T-helper 2 cell treated with Interferon-gamma antibody and Interleukin-4, amounts not matched to agents 5 μg/mL and 100 μg/mL, for 36 hours (primary cell): ENCODE measurements at regions not wholly inside any gene's neighbourhood (a gene's known extent, or its start where the extent isn't known, plus 50 kb on each side); places are given as distances from the start of the nearest gene placed in this dataset.

Experiments
- DNase-seq: peaks from one replicate; pipeline ENCODE4 v3.0.0; 2021; ENCODE audit warnings: low spot score
- H3K27ac Mint-ChIP-seq: one replicate; pipeline ENCODE4 v1.8.0; 2021; ENCODE audit warnings: mild to moderate bottlenecking, mixed read lengths
- H3K27me3 Mint-ChIP-seq: one replicate; pipeline ENCODE4 v1.8.0; 2021; ENCODE audit warnings: low read depth, mixed read lengths
- H3K36me3 Mint-ChIP-seq: one replicate; pipeline ENCODE4 v1.8.0; 2021; ENCODE audit warnings: low read depth, mixed read lengths
- H3K4me1 Mint-ChIP-seq: one replicate; pipeline ENCODE4 v1.8.0; 2021; ENCODE audit warnings: low read depth, mixed read lengths
- H3K4me3 Mint-ChIP-seq: one replicate; pipeline ENCODE4 v1.8.0; 2022; ENCODE audit warnings: mild to moderate bottlenecking, moderate library complexity, mixed read lengths
- H3K9me3 Mint-ChIP-seq: one replicate; pipeline ENCODE4 v1.8.0; 2021; ENCODE audit warnings: mixed read lengths

- no peak for DNase-seq
- H3K27me3 Mint-ChIP-seq, result peaks cover 8% of the 10 kb centered on the region
- H3K4me1 Mint-ChIP-seq, result no peaks in the 10 kb centered on the region
- H3K36me3 Mint-ChIP-seq, result no peaks in the 10 kb centered on the region
- H3K4me3 Mint-ChIP-seq, result no peak overlapping the region
- no peak overlapping the region for H3K27ac Mint-ChIP-seq
- no peaks in the 10 kb centered on the region for H3K9me3 Mint-ChIP-seq
These were observed 145.4 kb upstream of the RAD23B start for GRCh38 chr9:107137495-107138202.

- Mint-ChIP-seq H3K36me3 (no peaks in the 10 kb centered on the region), H3K27me3 (peaks cover 8% of the 10 kb centered on the region), H3K4me3 (no peak overlapping the region), H3K4me1 (no peaks in the 10 kb centered on the region), H3K27ac (no peak overlapping the region), H3K9me3 (no peaks in the 10 kb centered on the region)
- DNase-seq, result no peak
These were observed 144.7 kb upstream of the RAD23B start for GRCh38 chr9:107138261-107138992.

GRCh38 chr9:107141967-107142366, 141.1 kb upstream of the RAD23B start:
- no peak overlapping the region for H3K4me3 Mint-ChIP-seq
- H3K36me3 Mint-ChIP-seq, result no peaks in the 10 kb centered on the region
- no peaks in the 10 kb centered on the region for H3K9me3 Mint-ChIP-seq
- H3K27me3 Mint-ChIP-seq, result peaks cover 10% of the 10 kb centered on the region
- no peaks in the 10 kb centered on the region for H3K4me1 Mint-ChIP-seq
- no peak for DNase-seq
- no peak overlapping the region for H3K27ac Mint-ChIP-seq

GRCh38 chr9:107142430-107142829, 140.6 kb upstream of the RAD23B start:
- Mint-ChIP-seq H3K9me3 (no peaks in the 10 kb centered on the region), H3K4me1 (no peaks in the 10 kb centered on the region), H3K27me3 (peaks cover 10% of the 10 kb centered on the region), H3K36me3 (no peaks in the 10 kb centered on the region), H3K4me3 (no peak overlapping the region), H3K27ac (no peak overlapping the region)
- DNase-seq, result no peak

GRCh38 chr9:107142896-107143603, 140.0 kb upstream of the RAD23B start:
- Mint-ChIP-seq H3K27me3 (peaks cover 10% of the 10 kb centered on the region), H3K4me3 (no peak overlapping the region), H3K9me3 (no peaks in the 10 kb centered on the region), H3K4me1 (no peaks in the 10 kb centered on the region), H3K36me3 (no peaks in the 10 kb centered on the region), H3K27ac (no peak overlapping the region)
- no peak for DNase-seq

- Mint-ChIP-seq H3K27ac (no peak overlapping the region), H3K4me1 (no peaks in the 10 kb centered on the region), H3K36me3 (no peaks in the 10 kb centered on the region), H3K4me3 (no peak overlapping the region), H3K9me3 (no peaks in the 10 kb centered on the region), H3K27me3 (peaks cover 5% of the 10 kb centered on the region)
- DNase-seq, result no peak
These were observed 138.6 kb upstream of the RAD23B start for GRCh38 chr9:107144475-107144874.

DNA sequence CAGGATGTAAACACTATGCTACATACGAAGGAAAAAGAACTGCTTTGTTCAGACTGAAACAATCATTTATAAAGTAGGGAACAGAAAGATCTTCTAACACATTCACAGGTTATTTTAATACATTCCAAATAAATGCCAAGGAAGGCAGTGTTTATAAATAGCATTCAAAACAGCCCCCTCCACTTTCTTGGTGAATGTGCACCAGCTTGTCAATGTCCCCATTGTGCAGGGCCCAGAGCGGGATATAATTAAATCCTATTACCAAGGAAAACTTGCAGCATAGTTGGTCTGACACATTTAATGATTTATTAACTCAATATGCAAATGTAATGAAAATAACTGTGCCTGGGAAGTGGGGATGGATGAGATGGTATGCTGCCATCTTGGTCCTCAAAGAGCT, 135.9 kb upstream of the RAD23B start:
- Mint-ChIP-seq H3K36me3 (no peaks in the 10 kb centered on the region), H3K9me3 (peaks cover 3% of the 10 kb centered on the region), H3K4me3 (no peak overlapping the region), H3K27ac (no peak overlapping the region), H3K27me3 (peaks cover 3% of the 10 kb centered on the region), H3K4me1 (no peaks in the 10 kb centered on the region)
- DNase-seq, result no peak

DNA sequence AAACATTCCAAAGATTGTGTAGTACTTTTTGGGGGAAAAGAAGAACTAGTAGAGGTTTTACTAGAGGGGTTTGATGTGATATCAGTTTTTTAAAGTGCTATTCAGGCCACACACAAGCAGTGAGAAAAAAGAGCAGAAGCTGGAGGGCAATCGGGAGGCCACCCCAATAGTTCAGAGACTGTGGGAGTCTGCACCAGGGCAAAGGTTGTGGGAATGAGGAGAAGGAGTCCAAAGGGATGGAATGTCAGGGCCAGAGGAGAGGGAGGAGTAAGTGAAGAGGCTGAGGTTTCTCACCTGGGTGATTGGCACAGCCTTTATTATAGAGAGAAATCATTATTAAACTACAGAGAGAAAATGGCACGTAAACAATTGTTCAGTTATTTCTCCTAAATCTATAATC, 134.9 kb upstream of the RAD23B start:
- Mint-ChIP-seq H3K36me3 (no peaks in the 10 kb centered on the region), H3K9me3 (peaks cover 3% of the 10 kb centered on the region), H3K27me3 (peaks cover 2% of the 10 kb centered on the region), H3K27ac (no peak overlapping the region), H3K4me3 (no peak overlapping the region), H3K4me1 (no peaks in the 10 kb centered on the region)
- DNase-seq, result no peak

- H3K4me3 Mint-ChIP-seq, result no peak overlapping the region
- no peaks in the 10 kb centered on the region for H3K36me3 Mint-ChIP-seq
- peaks cover 3% of the 10 kb centered on the region for H3K9me3 Mint-ChIP-seq
- H3K27me3 Mint-ChIP-seq, result peaks cover 2% of the 10 kb centered on the region
- no peak overlapping the region for H3K27ac Mint-ChIP-seq
- H3K4me1 Mint-ChIP-seq, result no peaks in the 10 kb centered on the region
- no peak for DNase-seq
These were observed 133.3 kb upstream of the RAD23B start for GRCh38 chr9:107149756-107150155.

- Mint-ChIP-seq H3K36me3 (no peaks in the 10 kb centered on the region), H3K9me3 (peaks cover 3% of the 10 kb centered on the region), H3K4me3 (no peak overlapping the region), H3K27ac (no peak overlapping the region), H3K27me3 (no peaks in the 10 kb centered on the region), H3K4me1 (no peaks in the 10 kb centered on the region)
- no peak for DNase-seq
These were observed 129.7 kb upstream of the RAD23B start for GRCh38 chr9:107153336-107153735.

- no peak for DNase-seq
- H3K9me3 Mint-ChIP-seq, result peaks cover 3% of the 10 kb centered on the region
- no peak overlapping the region for H3K27ac Mint-ChIP-seq
- H3K27me3 Mint-ChIP-seq, result no peaks in the 10 kb centered on the region
- no peaks in the 10 kb centered on the region for H3K36me3 Mint-ChIP-seq
- no peak overlapping the region for H3K4me3 Mint-ChIP-seq
- no peaks in the 10 kb centered on the region for H3K4me1 Mint-ChIP-seq
These were observed 128.8 kb upstream of the RAD23B start for GRCh38 chr9:107154291-107154690.

- Mint-ChIP-seq H3K27ac (no peak overlapping the region), H3K36me3 (no peaks in the 10 kb centered on the region), H3K9me3 (peaks cover 3% of the 10 kb centered on the region), H3K27me3 (no peaks in the 10 kb centered on the region), H3K4me1 (no peaks in the 10 kb centered on the region), H3K4me3 (no peak overlapping the region)
- DNase-seq, result no peak
These were observed 128.3 kb upstream of the RAD23B start for GRCh38 chr9:107154766-107155165.

DNA sequence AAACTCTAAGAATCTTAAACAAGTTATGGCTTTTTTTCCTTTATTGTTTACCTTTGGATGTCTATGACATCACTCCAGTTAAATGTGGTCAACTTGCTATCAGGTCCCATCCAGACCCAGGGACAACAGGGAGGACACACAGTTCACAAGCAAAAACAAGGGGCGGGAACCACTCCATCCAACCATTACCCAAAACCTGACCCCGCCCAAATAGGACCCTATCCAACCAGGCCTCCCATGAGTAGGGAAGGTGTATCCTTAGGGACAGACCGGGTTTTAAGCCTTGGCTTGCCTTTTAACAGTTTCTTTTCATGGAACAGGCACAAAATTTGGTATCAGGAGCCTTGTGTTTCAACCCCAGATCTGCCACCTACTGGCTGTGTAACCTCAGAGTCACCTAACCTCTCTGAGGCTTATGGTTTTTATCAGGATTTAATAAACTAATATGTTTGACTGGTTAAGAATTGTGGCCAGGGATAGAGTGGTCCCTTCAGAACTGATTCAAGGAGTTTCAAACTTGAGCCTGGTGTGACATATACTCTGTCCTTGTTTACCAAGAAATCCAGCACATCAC, 127.7 kb upstream of the RAD23B start:
- H3K27me3 Mint-ChIP-seq, result no peaks in the 10 kb centered on the region
- H3K9me3 Mint-ChIP-seq, result peaks cover 3% of the 10 kb centered on the region
- H3K4me1 Mint-ChIP-seq, result no peaks in the 10 kb centered on the region
- no peak overlapping the region for H3K27ac Mint-ChIP-seq
- no peak overlapping the region for H3K4me3 Mint-ChIP-seq
- no peak for DNase-seq
- H3K36me3 Mint-ChIP-seq, result no peaks in the 10 kb centered on the region

- Mint-ChIP-seq H3K9me3 (no peaks in the 10 kb centered on the region), H3K27me3 (no peaks in the 10 kb centered on the region), H3K36me3 (no peaks in the 10 kb centered on the region), H3K4me3 (no peak overlapping the region), H3K4me1 (no peaks in the 10 kb centered on the region), H3K27ac (no peak overlapping the region)
- no peak for DNase-seq
These were observed 124.8 kb upstream of the RAD23B start for GRCh38 chr9:107158321-107158720.
